H1 (cell line): ENCODE measurements at regions not wholly inside any gene's neighbourhood (a gene's known extent, or its start where the extent isn't known, plus 50 kb on each side); places are given as distances from the start of the nearest gene placed in this dataset.

ENCODE experiments used
- CTCF ChIA-PET: fragments of 300-600 bp; sonication (Branson Sonifier 250); formaldehyde crosslinking; loops from one replicate; lab custom pipeline; 2021; ENCODE audit not compliant: partially characterized antibody; lab: Charles Lee
- POLR2A ChIA-PET: fragments of 300-600 bp; sonication (Branson Sonifier 250); formaldehyde crosslinking; loops from one replicate; lab custom pipeline; 2021; ENCODE audit warnings: inconsistent platforms; ENCODE audit not compliant: partially characterized antibody; lab: Charles Lee
- DNase-seq, 2 experiments: peaks; one replicate each; pipeline versions ENCODE4 v3.0.0 to v3.0.0-alpha.2; 2010 to 2022; ENCODE audit warnings: low spot score in 2 of 2, low read depth in 1 of 2, mixed read lengths in 1 of 2
- FAIRE-seq: peaks from 2 replicates; lab custom pipeline; 2011; peaks lifted over from hg19 to GRCh38; lab: Jason Lieb, UNC
- H2AFZ ChIP-seq: 2 replicates; pipeline ENCODE4 v1.8.1; 2012; ENCODE audit warnings: low read length, inconsistent platforms
- H2AK5ac ChIP-seq: 2 replicates; pipeline ENCODE4 v1.6.1; 2013; ENCODE audit warnings: low read depth, low read length
- H2BK120ac ChIP-seq: replicated peaks from 2 replicates; pipeline ENCODE3; 2013; ENCODE audit warnings: low read depth, low read length, inconsistent platforms
- H2BK12ac ChIP-seq: 2 replicates; pipeline ENCODE4 v1.6.1; 2013; ENCODE audit warnings: low read depth, low read length
- H2BK15ac ChIP-seq: 2 replicates; pipeline ENCODE4 v1.6.1; 2013; ENCODE audit warnings: low read length
- H2BK20ac ChIP-seq: 2 replicates; pipeline ENCODE4 v1.6.1; 2013; ENCODE audit warnings: low read length
- H2BK5ac ChIP-seq: 2 replicates; pipeline ENCODE4 v1.6.1; 2013; ENCODE audit warnings: low read depth, low read length
- H3K14ac ChIP-seq: 2 replicates; pipeline ENCODE4 v1.6.1; 2013; ENCODE audit warnings: inconsistent platforms; ENCODE audit not compliant: insufficient read length
- H3K18ac ChIP-seq: 2 replicates; pipeline ENCODE4 v1.6.1; 2013; ENCODE audit warnings: low read length; ENCODE audit errors: extremely low read depth
- H3K23ac ChIP-seq: 2 replicates; pipeline ENCODE4 v1.6.1; 2013; ENCODE audit warnings: inconsistent platforms; ENCODE audit not compliant: insufficient read length
- H3K23me2 ChIP-seq: 2 replicates; pipeline ENCODE4 v1.6.1; 2013; ENCODE audit warnings: low read depth, low read length
- H3K27ac ChIP-seq: 2 replicates; pipeline ENCODE4 v1.6.1; 2011; ENCODE audit warnings: low read depth, low read length, inconsistent platforms
- H3K27me3 ChIP-seq, 4 experiments: replicated peaks in 1 of 4; 1 replicate in 1 of 4; 2 replicates in 3 of 4; pipeline versions ENCODE4 v1.6.1 to v1.8.1; 2011 to 2013; ENCODE audit warnings: low read length in 3 of 4, mild to moderate bottlenecking in 3 of 4, inconsistent platforms in 2 of 4, mixed read lengths in 2 of 4, moderate library complexity in 1 of 4; ENCODE audit not compliant: control insufficient read depth in 3 of 4, insufficient read depth in 3 of 4; ENCODE audit errors: extremely low read depth in 1 of 4
- H3K36me3 ChIP-seq, 4 experiments: 2 replicates each; pipeline versions ENCODE4 v1.6.1 to v1.8.1; 2011 to 2013; ENCODE audit warnings: mild to moderate bottlenecking in 4 of 4, low read length in 3 of 4, moderate library complexity in 2 of 4, control low read depth in 1 of 4, inconsistent platforms in 1 of 4; ENCODE audit not compliant: insufficient read depth in 4 of 4, control insufficient read depth in 2 of 4
- H3K4ac ChIP-seq: replicated peaks from 2 replicates; pipeline ENCODE3; 2013; ENCODE audit warnings: low read length, low read depth, mixed read lengths, inconsistent platforms; ENCODE audit not compliant: insufficient read length
- H3K4me1 ChIP-seq, 4 experiments: replicated peaks in 1 of 4; 1 replicate in 1 of 4; 2 replicates in 3 of 4; pipeline versions ENCODE4 v1.6.1 to v1.8.1; 2011 to 2013; ENCODE audit warnings: low read length in 3 of 4, inconsistent platforms in 2 of 4, mixed read lengths in 1 of 4; ENCODE audit not compliant: insufficient read depth in 4 of 4, control insufficient read depth in 3 of 4
- H3K4me2 ChIP-seq, 2 experiments: 2 replicates each; pipeline versions ENCODE4 v1.6.1 to v1.8.1; 2011 to 2013; ENCODE audit warnings: low read depth in 2 of 2, low read length in 2 of 2, control low read depth in 1 of 2, inconsistent platforms in 1 of 2, mild to moderate bottlenecking in 1 of 2; ENCODE audit not compliant: insufficient read depth in 1 of 2
- H3K4me3 ChIP-seq, 4 experiments: fragments of 200-600, 300-600 bp in 1 of 4; sonication (generic), shearing (Covaris generic), sonication (Bioruptor Twin) in 1 of 4; 2 replicates each; pipeline versions ENCODE4 v1.5.1 to v1.8.1; 2011 to 2016; ENCODE audit warnings: low read length in 4 of 4, low read depth in 3 of 4, control low read depth in 2 of 4, inconsistent platforms in 2 of 4, mild to moderate bottlenecking in 2 of 4, mixed read lengths in 1 of 4, moderate library complexity in 1 of 4; ENCODE audit not compliant: insufficient read depth in 2 of 4; ENCODE audit errors: extremely low read depth in 1 of 4
- H3K56ac ChIP-seq: replicated peaks from 2 replicates; pipeline ENCODE3; 2013; ENCODE audit warnings: low read depth, mild to moderate bottlenecking, mixed read lengths, low read length, inconsistent platforms; ENCODE audit not compliant: insufficient read length
- H3K79me1 ChIP-seq: 2 replicates; pipeline ENCODE4 v1.6.1; 2013; ENCODE audit warnings: low read depth, low read length, control low read depth
- H3K79me2 ChIP-seq, 2 experiments: 2 replicates each; pipeline versions ENCODE4 v1.6.1 to v1.8.1; 2012 to 2013; ENCODE audit warnings: low read length in 2 of 2, mild to moderate bottlenecking in 2 of 2, inconsistent platforms in 1 of 2; ENCODE audit not compliant: insufficient read depth in 2 of 2, control insufficient read depth in 1 of 2
- H3K9ac ChIP-seq, 4 experiments: replicated peaks in 1 of 4; 1 replicate in 1 of 4; 2 replicates in 3 of 4; pipeline versions ENCODE4 v1.6.1 to v1.8.1; 2011 to 2013; ENCODE audit warnings: low read depth in 3 of 4, low read length in 3 of 4, control low read depth in 2 of 4, mild to moderate bottlenecking in 2 of 4, moderate library complexity in 2 of 4, inconsistent platforms in 1 of 4; ENCODE audit errors: extremely low read depth in 1 of 4
- H3K9me3 ChIP-seq, 2 experiments: 2 replicates each; pipeline versions ENCODE4 v1.6.1 to v1.8.1; 2012 to 2013; ENCODE audit warnings: mild to moderate bottlenecking in 2 of 2, moderate library complexity in 2 of 2, control low read depth in 1 of 2, inconsistent platforms in 1 of 2, low read depth in 1 of 2, low read length in 1 of 2, mixed read lengths in 1 of 2; ENCODE audit not compliant: insufficient read depth in 2 of 2
- H4K20me1 ChIP-seq, 2 experiments: replicated peaks in 1 of 2; 2 replicates each; pipeline versions ENCODE3 to v1.8.1; 2011 to 2013; ENCODE audit warnings: inconsistent platforms in 2 of 2, low read length in 2 of 2, mild to moderate bottlenecking in 1 of 2; ENCODE audit not compliant: insufficient read depth in 2 of 2, control insufficient read depth in 1 of 2
- H4K5ac ChIP-seq: 2 replicates; pipeline ENCODE4 v1.6.1; 2013; ENCODE audit warnings: low read length, low read depth, mixed read lengths, inconsistent platforms; ENCODE audit not compliant: insufficient read length
- H4K8ac ChIP-seq: 2 replicates; pipeline ENCODE4 v1.8.0; 2013; ENCODE audit warnings: mild to moderate bottlenecking, moderate library complexity, low read length, inconsistent platforms; ENCODE audit not compliant: insufficient read depth; ENCODE audit errors: extremely low read depth
- H4K91ac ChIP-seq: replicated peaks from 2 replicates; pipeline ENCODE3; 2013; ENCODE audit warnings: low read length, mixed read lengths, inconsistent platforms; ENCODE audit not compliant: insufficient read length
- BACH1 ChIP-seq: IDR thresholded peaks from 2 replicates; pipeline ENCODE4 v1.6.1; 2012; ENCODE audit warnings: low read length, improper control_type of control experiment
- BRCA1 ChIP-seq: IDR thresholded peaks from 2 replicates; pipeline ENCODE4 v1.6.1; 2012; ENCODE audit warnings: low read depth, low read length, improper control_type of control experiment
- E2F6 ChIP-seq: IDR thresholded peaks from 2 replicates; pipeline ENCODE4 v1.6.1; 2012; ENCODE audit warnings: inconsistent platforms
- GABPA ChIP-seq: IDR thresholded peaks from 2 replicates; pipeline ENCODE4 v1.6.1; 2011; ENCODE audit warnings: mild to moderate bottlenecking, low read length, moderate library complexity, borderline replicate concordance; ENCODE audit not compliant: insufficient read depth
- SIN3A ChIP-seq, 2 experiments: IDR thresholded peaks in 1 of 2; conservative IDR thresholded peaks in 1 of 2; 2 replicates each; pipeline ENCODE4 v1.6.1; 2011 to 2012; ENCODE audit warnings: low read length in 2 of 2, improper control_type of control experiment in 1 of 2, low read depth in 1 of 2, mild to moderate bottlenecking in 1 of 2
- TAF7 ChIP-seq: optimal IDR thresholded peaks from 2 replicates; pipeline ENCODE3; 2011; ENCODE audit warnings: low read depth, mild to moderate bottlenecking, inconsistent platforms, low read length, moderate library complexity, borderline replicate concordance
- TCF12 ChIP-seq: IDR thresholded peaks from 2 replicates; pipeline ENCODE4 v1.6.1; 2011; ENCODE audit warnings: low read depth, mild to moderate bottlenecking, low read length
- WGBS, 2 experiments: shearing (Covaris generic) in 1 of 2; methylation state at CpG; one replicate each; pipeline versions ENCODE4 v1.1.6 to v1.1.7; 2013 to 2015; ENCODE audit warnings: low lambda C conversion rate in 2 of 2, mixed read lengths in 2 of 2, inconsistent platforms in 1 of 2, low coverage in 1 of 2, missing lambda C conversion rate in 1 of 2; ENCODE audit not compliant: insufficient replicate concordance in 2 of 2, insufficient coverage in 1 of 2, insufficient read length in 1 of 2; ENCODE audit errors: extremely low coverage in 1 of 2, missing lambda C conversion rate in 1 of 2; 5-methylcytosine and 5-hydroxymethylcytosine counted together

- Histone ChIP-seq H3K79me1 (no peaks in the 10 kb centered on the region), H3K23ac (no peak overlapping the region), H2AK5ac (no peak overlapping the region), H4K91ac (no peak overlapping the region), H3K9me3 (no peaks in the 10 kb centered on the region), H4K5ac (no peak overlapping the region), H3K27ac (no peak overlapping the region), H3K27me3 (no peaks in the 10 kb centered on the region), H2BK120ac (no peak overlapping the region), H3K36me3 (no peaks in the 10 kb centered on the region), H3K4me1 (no peaks in the 10 kb centered on the region), H3K56ac (no peak overlapping the region), H3K4me3 (no peak overlapping the region), H3K4ac (no peak overlapping the region), H2BK12ac (no peak overlapping the region), H2BK15ac (no peak overlapping the region), H2BK5ac (no peak overlapping the region), H3K14ac (no peak overlapping the region), H2BK20ac (no peak overlapping the region), H4K20me1 (no peaks in the 10 kb centered on the region), H3K18ac (no peak overlapping the region), H3K4me2 (no peak overlapping the region), H3K23me2 (no peaks in the 10 kb centered on the region), H4K8ac (no peak overlapping the region), H2AFZ (no peak overlapping the region), H3K9ac (no peak overlapping the region), H3K79me2 (no peaks in the 10 kb centered on the region)
- ChIA-PET CTCF (no interaction called here), POLR2A (no interaction called here)
- TF ChIP-seq TCF12 (no peak), BRCA1 (no peak), E2F6 (no peak), SIN3A (conservative IDR thresholded peaks at IDR 0.05 in 1 of 2, IDR thresholded peaks at IDR 0.05 in 1 of 2; ENCODE audit: low read depth in 1 of 2, low read length in 2 of 2) (no peak), BACH1 (no peak), TAF7 (no peak), GABPA (no peak)
- no peak for DNase-seq
- 65% methylated on average over 2 of the region's 2 CpGs; no CpG with 5 or more reads in 1 of the 2 experiments for WGBS, 2 experiments
- FAIRE-seq, result no peak
Measured at GRCh38 chr16:5776876-5777275, 679.3 kb upstream of the EEF2KMT start.
